IMR-90 (cell line): ENCODE measurements at regions not wholly inside any gene's neighbourhood (a gene's known extent, or its start where the extent isn't known, plus 50 kb on each side); places are given as distances from the start of the nearest gene placed in this dataset.

Experiments
- CTCF ChIP-seq: conservative IDR thresholded peaks from 2 replicates; pipeline ENCODE4 v1.5.1; 2012; ENCODE audit warnings: mild to moderate bottlenecking, low read depth, low read length, improper control_type of control experiment
- POLR2A ChIP-seq: IDR thresholded peaks from 2 replicates; pipeline ENCODE4 v1.6.1; 2012; ENCODE audit warnings: mild to moderate bottlenecking, low read depth, low read length

GRCh38 chr1:219352961-219353651, 179.4 kb downstream of the LYPLAL1 start:
- TF ChIP-seq CTCF = no peak
- no peak for TF ChIP-seq POLR2A
